HG03457 (cell line): ENCODE measurements at regions not wholly inside any gene's neighbourhood (a gene's known extent, or its start where the extent isn't known, plus 50 kb on each side); places are given as distances from the start of the nearest gene placed in this dataset.

Experiments
- ATAC-seq: cut with Tn5 transposase; IDR thresholded peaks from one replicate; pipeline ENCODE4 v1.9.1; 2021; ENCODE audit warnings: moderate number of reproducible peaks; ENCODE audit not compliant: unreplicated experiment

DNA sequence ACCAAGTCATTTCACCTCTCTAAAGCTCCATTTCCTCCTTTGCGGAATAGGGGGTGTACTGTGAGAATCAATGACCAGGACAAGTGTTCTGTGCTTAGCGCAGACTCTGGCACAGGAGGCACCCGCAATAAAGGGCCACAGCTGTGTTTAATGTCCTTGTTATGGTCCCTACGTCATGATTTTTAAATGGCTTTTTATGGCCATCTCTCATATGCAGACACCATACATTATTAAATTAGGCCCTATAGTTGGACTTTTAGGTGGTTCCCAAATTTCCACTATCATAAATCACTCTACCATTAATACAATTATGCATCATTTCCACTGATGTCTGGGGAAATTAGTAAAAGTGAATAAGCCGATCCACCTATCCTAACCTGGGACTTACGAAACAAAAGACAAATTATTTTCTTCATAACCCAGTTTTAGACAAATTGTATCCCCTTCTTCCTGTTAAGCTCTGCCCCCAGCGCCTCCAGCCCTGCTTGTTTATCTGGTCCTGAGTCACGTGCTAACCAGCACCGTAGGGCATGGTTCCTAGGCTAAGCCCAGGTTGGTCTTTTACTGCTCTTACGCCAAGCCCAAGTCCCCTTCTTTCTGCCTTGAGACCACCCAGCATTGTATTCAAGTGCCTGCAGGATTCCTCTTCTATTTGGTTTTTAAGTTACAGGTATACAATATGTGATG lies 278.3 kb downstream of the SHQ1 start:
- no peak for ATAC-seq

DNA sequence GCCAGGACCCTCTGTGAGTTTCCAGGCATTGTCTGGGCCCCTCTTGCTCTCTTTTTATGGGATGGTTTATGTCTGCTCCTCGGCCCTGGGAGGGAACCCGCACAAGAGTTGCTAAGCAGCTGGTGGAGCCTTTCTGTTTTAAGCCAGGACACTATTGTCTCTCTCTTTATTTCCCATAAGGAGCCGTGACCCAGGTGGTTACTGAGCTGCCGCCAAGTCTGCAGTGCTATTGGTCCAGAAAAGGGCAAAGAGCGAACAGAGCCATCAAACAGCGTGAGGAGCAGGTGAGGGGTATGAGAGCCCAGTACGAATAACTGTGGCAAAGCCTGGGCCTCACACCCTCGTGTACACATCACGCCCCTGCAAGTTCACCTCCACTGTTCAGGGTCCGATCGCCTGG lies 280.2 kb downstream of the SHQ1 start:
- no peak for ATAC-seq

DNA sequence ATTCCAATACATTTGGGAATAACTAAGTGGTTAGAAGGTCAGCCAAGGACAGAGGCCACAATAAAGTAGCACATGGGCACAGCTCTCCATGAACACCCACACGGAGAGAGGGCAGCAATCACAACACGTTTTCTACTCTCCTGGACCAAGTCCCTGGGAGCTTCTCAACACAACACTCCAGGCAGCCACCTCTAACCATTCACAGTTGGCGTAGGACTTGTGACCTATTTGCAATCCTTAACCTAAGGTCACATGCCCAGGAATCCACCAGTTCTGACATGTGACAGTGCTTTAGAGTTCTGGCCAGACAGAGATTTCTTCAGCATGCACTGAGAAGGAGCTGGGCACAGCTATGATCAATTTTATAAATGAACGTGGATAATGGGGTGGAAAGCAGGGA lies 280.8 kb downstream of the SHQ1 start:
- ATAC-seq = no peak

DNA sequence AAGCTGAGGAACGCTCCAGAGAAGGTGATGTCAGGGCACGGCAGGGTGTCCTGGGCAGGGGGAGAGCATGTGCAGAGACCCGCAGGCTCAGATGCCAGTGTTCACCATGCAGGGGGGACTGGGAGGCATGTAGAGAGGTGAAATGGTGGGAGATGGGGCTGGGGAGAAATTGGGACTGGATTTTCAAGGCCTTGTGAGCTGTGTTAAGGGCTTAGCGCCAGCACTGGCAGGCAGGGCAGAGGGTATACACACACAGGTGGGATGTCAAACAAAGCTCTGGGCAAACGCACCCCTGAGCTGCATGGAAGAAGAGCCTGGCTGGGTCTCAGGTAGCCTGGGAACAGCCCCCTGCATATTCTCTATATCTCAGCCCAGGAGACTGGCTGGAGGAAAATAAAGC lies 282.7 kb downstream of the SHQ1 start:
- ATAC-seq = no peak

DNA sequence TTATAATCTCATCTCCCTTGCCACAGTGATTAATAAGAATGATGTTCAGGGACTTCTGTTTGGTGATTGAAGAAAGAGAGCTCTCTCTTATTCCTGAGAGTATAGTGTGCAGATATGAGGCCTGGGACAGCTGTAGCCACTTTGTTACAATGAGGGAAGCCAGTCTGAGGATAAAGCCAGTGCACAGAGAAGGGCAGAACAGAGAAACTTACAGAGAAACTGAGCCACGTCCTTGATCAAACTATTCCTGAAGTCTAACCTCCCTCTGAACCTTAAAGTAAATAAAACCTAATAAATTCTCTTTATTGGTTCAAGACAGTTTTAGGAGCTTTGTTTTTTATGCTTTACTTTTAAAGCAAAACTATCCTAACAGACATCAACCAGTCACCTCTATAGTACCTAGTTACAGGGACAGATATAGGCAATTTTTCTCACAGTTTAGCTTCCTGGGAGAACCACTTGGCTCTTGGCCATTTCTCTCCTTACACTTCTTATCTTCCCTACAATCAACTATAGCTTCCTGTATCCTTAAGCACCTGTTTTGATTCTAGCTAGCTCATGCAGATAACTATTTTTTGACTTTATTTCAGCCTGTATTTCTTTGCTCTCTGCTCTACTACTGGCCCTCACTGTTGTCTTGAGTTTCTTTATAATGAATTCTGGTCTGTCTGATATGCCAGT lies 284.4 kb downstream of the SHQ1 start:
- no peak for ATAC-seq

DNA sequence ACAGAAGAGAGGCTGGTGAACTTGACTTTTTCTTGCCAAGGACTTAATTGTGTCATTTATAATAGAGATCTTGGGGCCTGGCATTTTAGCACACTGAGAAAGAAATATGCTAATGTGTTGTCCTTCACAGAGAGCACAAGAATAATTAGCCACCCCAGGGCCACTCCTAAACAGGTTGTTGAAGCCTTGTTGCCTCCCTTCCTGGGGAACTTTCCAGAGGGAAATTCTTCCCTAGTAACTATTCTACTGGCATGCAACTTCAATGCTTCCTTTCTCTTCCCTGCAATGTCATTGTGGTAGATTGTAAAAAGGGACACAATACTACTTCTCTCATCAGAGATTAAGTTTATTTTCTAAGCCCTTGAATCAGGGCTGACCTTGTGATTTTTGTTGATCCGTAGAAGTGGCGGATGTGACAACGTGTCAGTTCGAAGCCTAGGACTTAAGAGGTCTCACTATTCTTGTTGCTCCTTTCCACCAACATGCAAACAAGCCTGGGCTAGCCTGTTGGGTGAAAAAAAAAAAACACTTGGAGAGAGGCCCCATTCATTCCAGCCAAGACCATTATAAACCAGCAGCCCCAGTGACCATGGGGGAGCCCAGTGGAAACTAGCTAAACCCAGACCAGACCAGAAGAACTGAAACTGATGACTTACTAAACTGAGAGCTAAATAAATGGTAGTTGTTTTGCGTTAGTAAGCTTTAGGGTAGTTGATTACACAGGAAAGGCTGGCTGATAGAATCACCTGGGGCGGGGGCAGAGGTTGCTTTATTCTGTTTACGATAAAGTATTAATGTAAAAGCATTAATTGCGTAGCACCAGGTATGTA lies 287.2 kb downstream of the SHQ1 start:
- no peak for ATAC-seq

DNA sequence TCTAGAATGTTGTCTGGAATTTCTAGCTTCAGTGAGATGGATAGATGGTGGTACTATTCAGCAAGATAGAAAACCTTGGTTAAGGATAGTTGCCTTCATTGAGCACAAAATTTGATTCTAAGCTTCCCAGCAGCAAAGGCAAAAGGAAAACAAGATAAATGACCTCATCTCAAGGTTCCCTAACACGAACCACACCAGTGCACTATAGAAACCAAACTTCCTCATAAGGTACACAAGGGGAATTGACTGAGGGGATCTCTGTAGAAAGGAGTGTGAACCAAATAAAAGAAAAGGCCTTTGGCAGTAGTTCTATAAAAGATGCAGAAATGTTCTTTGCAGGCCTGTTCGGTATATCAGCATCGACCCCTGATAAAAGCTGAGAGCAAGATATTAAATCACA lies 288.9 kb downstream of the SHQ1 start:
- ATAC-seq = no peak

DNA sequence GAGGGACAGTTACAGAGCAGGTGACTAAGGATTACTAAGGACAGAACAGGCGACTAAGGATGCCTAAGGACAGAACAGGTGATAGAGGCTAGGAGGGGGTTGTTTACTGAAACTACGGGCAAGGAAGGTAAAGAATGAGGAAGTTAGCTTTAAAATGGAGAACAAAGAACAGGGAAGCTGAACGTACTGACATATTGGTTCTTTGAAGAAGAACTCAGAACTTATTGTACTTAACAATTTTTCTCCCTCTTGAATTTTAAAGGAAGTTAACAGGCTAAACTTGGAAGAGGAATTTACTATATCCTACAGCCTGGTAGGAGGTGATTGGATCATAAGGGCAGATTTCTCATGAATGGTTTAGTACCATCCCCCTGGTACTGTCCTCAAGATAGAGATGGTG lies 290.2 kb downstream of the SHQ1 start:
- no peak for ATAC-seq

DNA sequence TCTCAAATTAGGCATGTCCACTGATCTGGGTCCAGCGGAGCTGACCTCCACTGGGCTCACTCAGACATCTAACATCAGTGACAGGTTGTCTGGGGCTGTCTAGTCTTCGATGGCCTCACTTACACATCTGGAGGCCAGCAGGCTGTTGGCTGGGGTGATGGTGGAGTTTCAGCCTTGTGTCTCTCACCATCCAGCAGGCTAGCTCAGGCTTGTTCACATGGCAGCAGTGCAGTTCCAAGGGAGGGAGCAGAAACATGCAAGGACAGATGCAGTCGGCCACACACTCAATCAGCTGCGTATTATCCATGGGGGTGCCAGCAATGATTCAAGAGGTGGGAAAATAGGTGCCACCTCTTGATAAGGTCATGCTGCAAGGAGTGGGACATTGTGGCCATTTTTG lies 292.5 kb downstream of the SHQ1 start:
- no peak for ATAC-seq

DNA sequence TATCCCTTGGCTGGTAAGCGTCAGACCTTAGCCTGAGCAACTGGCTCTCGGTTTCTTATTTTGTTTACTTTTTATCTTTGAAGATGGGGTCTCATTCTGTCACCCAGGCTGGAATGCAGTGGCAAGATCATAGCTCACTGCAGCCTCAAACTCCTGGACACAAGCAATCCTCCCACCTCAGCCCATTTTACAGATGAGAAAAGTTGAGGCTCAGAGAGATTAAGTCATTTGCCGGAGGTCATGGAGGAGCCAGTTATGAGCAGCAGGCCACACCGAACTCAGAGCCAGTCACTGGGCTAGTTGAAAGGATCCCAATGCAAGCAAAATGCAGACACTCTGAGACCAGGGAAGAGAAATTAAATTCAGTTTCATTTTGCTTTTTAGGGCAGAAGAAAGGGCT lies 293.6 kb downstream of the SHQ1 start:
- ATAC-seq = no peak

DNA sequence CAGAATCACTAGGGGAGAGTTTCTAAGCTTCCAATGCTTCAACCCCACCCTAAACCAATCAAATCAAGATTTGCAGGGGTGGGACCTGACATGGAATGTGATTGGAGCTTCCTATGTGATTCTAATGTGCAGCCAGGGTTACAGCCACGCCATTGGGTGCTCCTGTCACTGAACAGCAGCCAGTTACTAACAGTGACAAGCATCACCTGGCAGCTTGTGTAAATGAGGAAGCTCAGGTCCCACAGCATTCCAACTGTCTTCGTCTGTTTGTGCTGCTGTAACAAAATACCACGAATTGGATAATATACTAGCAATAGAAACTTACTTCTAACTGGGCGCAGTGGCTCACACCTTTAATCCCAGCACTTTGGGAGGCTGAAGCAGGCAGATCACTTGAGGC lies 294.9 kb downstream of the SHQ1 start:
- no peak for ATAC-seq

DNA sequence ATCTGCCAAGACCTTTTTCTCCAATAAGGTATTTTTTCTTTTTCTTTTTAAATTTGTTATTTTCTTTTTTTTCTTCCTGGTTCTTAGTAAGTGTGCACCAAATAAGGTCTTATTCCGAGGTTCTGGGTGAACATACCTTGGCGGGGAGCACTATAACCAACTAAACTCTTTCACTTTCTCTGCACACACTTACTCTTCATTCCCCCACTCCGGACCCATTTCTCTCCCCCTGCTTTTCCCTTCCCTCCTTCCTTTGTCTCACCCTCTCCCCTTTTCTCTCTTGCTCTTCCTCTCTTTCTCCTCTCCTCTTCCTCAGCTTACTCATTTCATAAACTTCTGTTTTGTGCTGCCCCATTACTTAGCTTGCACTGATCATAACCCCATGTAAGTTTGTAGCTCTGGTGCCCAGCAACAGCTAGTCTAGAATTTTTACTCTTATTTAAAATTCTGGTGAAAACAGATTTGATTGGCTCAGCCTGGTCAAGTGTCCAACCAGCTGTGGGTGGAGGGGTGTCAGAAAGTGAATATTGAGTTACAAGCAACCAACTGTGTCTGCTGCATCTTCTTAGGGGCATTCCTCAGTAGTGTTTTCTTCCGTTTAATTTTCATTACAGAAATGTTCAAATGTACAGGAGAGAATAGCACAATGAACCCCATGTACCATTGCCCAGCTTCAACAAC lies 297.5 kb downstream of the SHQ1 start:
- ATAC-seq = no peak

DNA sequence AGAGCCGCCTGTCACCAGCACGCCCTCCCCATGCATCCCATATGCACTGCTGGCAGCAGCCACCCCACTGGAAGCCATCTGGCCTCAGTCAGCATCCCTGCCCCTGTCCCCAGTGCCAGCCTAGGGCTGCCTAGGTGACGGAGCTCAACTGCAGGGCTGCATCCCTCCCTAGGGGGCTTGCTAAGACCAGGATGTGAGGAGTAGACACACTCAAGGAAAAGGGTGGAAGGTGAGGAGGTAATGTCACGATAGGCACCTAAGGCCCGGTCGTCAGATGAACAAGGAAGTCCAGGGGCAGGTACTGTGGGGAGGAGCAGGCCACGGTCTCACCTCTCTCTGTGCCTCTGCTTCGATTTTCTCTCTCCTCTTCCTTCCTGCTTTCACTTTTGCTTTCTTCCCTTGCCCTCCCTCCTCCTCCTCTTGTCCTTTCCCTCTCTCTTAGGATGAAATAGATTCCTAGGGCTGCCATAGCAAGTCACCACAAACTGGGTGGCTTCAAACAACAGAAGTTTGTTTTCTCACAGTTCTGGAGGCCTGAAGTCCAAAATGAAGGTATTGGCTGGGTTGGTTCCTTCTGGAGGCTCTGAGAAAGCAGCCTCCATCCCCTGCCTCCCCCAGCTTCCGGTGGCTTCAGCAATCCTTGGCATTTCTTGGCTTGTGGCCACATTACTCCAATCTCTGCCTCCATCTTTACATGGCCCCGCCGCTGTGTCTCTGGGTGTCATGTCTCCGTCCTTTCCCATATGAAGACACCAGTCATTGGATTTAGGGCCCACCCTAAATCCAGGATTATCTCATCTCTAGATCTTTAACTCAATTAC lies 298.3 kb downstream of the SHQ1 start:
- no peak for ATAC-seq

DNA sequence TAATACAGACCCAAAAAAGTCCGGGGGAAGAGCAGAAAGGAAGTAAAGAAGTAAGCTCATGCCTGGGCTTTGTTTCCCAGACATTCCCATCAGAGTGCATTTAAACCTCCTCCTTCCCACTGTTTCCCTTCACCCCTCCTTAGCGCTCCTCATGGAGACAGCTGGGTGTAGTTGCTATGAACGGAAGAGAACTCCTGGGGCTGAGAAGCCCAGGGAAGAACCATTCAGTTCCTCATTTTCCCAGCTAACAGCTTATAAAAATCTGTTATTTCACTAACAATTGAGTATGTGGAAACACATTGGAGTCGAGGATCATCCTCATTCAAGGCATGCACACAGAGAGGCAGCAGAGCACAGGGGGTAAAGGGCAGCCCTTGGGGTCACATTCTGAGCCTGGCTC lies 299.3 kb downstream of the SHQ1 start:
- ATAC-seq = no peak

DNA sequence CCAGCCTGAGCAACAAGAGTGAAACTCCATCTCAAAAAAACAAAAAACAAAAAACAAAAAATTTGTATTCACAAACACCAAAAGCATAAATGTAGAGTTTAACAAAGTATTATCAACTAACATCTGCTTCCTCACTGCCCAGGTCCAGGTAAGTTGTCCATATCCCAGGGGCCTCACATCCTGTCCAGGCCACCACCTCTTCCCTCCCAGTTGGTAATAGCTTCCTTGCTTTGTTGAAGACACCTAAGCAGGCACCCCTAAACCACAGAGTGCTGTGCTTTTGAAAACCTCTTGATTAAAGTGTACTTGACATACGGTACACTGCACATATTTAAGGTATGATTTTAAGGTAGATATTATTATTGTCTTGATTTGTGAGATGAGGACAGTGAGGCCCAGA lies 299.8 kb downstream of the SHQ1 start:
- no peak for ATAC-seq

DNA sequence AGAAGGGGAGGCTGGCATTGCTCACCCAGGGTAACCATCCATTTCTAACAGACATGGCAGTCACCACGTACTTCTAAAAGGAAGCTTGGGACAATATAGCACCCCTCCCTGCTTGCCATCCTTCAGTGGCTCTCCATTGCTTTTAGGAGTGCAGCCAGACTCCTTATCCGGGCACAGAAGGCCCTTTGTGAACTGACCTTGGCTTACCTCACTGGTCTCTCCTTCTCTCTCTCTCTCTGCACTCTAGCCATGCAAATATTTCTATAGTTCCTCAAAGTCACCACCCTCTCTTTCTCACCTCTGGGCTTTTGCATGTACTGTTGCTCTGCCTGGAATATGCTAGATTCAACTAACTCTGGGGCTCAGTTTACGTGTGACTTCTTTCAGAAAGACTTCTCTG lies 301.1 kb downstream of the SHQ1 start:
- no peak for ATAC-seq

DNA sequence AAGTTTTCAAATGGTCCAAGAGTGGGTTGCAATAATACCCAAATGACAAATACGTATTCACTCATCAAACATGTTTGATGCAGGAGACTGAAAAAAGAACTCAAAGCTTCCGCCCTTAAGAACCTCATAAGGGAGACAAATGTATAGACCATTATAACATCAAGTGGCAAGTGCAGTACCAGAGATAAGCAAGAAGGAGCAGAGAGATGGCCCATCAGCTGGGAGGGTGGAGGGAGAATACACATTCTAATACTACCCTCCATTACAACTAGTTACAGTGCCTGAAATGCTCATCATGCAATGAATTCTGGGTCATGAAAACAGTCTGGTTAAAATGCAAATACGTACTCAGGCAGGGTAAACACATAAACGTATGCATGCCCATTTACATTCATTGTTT lies 304.0 kb downstream of the SHQ1 start:
- no peak for ATAC-seq

DNA sequence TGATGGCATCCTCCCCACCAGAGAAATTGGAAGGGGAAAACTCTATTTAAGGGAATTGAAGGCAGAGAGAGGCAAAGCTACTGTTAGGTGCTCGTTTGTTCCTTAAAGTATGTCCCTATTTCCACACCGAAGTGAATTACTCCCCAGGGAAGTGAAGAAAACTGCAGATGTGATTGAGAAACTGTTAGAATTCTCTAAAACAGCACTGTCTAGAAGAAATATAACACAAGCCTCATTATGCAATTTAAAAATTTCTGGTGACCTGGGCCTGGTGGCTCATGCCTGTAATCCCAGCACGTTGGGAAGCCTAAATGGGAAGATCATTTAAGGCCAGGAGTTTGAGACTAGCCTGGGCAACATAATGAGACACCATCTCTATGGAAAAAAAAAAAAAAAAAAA lies 305.0 kb downstream of the SHQ1 start:
- no peak for ATAC-seq

DNA sequence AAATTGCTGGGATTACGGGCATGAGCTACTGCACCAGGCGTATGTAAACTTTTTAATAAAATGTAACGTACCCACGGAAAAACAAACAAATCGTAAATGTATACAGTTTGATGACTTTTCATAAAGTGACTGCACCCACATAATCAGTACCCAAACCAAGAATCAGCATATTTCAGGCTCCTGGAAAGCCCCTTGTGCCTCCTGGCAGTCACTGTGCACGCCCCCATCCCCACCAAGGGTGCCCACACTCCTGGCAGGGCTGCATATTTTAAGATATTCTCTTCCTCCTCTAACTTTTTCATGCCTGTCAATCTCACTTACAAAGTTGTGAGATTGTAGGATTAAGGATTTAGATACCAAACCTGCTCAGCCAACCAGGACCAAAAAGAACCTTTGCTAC lies 305.5 kb downstream of the SHQ1 start:
- no peak for ATAC-seq

DNA sequence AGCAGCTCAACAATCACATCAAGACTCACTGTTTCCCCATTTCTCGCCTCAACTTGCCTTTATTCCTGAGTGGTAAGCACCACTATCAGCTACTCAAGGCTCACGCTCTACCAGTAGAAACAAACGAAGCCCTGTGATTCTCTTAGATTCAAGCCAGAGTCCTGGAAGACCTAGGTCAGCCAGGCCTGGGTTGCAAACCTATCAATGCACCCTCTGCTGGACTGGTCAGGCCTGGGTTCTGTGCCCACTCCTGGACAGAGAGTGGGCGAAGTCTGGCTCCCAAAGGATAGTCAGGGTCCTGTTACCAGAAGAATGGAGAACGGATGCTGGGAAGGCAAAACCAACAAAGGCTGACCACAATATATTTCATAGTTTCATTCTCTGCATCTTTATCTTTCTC lies 308.4 kb downstream of the SHQ1 start:
- ATAC-seq = no peak
